GM20431 (cell line): ENCODE measurements at regions not wholly inside any gene's neighbourhood (a gene's known extent, or its start where the extent isn't known, plus 50 kb on each side); places are given as distances from the start of the nearest gene placed in this dataset.

Source experiments
- in situ Hi-C: fragments of 300-500 bp; cut with MseI, MboI; formaldehyde crosslinking; loops from one replicate; pipeline ENCODE4 v1.15.0; 2020; ENCODE audit warnings: low sequenced_read_pairs; ENCODE audit not compliant: unreplicated experiment

DNA sequence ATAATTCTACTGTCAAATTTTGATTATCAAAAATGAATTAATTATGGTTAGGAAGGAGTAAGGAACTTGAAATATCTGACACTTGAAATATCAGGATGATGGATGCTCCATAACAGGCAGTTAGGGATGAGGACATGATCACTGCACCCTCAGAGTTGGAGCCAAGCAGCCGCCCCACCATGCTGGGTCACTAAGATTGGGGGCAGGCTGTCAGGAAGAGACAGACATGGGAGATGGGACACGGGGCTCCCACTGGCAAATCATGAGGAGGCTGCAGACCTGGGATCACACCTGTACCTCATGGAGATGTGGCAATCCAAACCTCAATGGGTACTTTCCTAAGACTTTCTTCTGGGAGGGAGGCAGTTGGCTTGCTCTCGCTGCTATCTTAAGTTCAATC, 982.0 kb upstream of the ZEB2 start:
- in situ Hi-C loops = no loop called here

DNA sequence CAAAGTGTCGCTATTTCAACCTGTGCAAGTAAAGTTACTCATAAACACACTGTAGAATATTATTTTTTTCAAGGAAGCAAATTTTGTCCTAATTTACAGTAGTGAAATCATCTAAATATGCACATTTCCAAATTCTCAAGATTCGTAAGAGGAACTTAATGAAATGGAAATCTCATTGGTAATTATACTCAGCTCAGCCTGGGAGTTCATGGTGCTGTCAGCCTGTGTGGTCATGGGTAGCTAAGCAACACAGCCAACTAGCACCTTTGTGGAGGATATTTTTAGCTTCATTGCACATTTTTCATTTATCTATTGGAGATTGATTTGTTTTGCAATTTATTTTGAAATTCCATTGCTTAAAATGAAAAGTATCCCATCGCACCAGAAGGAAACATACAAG, 975.7 kb upstream of the ZEB2 start:
- in situ Hi-C loops = no loop called here

DNA sequence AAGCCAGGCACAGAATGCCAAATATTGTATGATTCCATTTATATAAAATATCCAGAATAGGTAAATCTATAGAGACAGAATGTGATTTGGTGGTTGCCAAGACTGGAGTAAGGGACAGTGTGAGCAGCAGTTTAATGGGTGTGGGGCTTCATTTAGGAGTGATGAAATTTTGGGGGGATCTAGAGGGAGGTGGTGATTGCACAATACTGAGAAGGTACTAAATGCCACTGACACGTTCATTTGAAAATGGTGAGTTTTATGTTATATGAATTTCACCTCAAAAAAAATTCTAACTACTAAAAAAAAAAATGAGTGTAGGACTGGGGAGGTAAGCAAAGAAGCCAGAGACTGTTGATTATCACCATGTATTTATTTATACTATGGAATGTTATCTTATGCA, 974.5 kb upstream of the ZEB2 start:
- in situ Hi-C loops = no loop called here

DNA sequence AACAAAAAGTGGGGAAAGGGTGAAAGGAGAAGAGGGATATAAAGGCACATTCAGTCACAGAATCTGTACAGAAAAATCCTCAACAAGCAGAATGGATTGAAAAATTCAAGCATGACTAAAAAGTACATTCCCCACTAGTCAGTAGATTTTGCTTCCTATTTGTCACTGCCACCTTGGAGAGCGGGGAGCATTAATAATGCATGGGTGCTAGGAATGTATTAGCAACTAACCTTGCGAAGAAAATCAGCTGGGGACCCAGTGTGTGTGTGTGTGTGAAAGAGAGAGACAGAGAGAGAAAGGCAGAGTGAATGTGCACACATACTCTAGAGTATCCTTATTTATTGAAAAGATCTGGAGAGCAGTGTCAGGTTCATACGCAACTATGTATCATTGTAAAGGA, 968.7 kb upstream of the ZEB2 start:
- in situ Hi-C loops = no loop called here

DNA sequence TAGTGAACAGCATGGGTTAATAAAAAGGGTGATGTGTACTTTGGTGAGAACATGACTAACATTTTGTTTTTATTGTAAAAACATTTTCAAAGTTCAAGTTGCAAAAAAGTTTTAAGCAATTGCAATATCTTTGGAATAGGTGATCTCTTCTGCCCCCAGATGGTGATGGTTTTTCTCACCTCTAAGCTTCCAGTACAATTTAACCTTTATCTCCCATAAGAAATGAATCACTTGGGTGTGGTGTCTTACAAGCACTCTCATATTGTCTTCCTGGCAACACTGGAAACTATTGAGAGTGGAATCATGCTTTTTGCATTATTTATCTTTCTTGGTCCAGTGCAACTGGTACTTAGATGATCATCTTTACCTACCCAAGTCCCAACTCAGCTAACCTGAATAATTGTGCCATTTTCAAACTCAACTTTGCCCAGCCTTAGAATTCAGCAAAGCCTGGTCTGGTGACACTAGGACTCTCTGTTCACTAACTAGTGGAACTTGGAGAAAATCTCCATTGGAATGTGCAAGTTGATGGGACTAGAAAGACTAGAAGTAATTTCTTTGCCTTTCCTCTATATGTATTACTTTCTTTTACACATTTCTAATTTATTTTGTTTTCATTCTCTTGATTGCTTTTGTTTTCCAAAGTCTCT, 964.7 kb upstream of the ZEB2 start:
- in situ Hi-C loops = no loop called here

DNA sequence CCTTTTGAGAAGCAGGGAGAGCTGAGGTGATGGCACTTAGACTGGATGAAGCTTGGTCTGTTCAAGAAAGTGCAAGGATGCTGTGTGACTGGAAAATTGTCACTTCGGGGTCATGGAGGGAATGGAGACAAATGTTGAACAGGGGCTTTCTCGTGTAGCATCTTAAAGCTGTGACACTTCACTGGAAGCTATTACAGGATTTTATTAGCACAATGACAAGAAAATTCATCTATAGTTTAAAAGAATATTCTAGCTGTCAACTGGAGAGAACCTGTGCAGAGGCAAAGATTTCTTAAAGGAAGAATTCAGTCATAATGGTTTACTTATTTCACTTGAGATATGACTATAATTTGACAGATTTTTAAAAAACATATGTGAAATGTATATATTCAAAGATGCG, 963.9 kb upstream of the ZEB2 start:
- in situ Hi-C loops = no loop called here

DNA sequence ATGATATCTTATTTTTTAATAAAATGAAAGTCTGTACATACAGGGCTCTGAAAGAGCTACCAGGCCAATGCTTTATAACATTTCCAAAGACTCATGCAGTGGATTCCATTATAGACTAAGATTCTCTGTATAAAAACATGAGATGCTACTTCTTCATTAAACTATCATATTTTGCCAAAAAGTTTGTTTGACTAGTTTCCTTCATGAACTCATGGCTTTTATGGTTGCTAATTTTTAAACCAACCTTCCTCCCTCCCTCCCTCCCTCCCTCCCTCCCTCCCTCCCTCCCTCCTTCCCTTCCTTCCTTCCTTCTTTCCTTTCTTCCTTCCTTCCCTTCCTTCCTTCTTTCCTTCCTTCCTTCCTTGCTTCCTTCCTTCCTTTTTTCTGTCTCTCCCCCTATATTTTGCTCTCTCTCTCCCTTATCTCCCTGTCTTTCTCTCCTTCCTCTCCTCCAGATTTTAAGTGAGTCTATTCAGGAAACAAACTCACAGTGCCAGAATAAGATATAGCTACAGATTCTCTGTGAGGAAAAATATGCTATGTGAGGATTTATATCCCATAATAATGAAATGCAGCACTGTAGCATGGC, 961.5 kb upstream of the ZEB2 start:
- in situ Hi-C loops = no loop called here

DNA sequence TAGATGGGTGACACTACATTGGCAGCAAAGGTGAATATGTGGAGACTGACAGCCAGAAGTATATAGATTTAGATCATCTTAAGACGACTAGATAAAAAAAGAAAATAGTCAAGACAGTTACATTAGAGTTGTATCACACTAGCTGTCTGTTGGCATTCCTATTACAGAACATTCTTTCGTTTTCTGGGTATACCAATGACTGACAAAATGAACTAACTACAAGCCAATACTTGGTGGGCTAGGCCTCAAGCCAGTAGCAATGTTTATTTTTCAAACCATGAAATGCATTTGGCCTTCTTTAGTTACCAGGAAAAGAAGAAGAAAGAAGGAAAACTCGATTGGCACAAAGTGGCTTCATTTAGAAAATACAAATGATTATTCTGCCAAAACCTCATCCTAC, 944.9 kb upstream of the ZEB2 start:
- in situ Hi-C loops = no loop called here

DNA sequence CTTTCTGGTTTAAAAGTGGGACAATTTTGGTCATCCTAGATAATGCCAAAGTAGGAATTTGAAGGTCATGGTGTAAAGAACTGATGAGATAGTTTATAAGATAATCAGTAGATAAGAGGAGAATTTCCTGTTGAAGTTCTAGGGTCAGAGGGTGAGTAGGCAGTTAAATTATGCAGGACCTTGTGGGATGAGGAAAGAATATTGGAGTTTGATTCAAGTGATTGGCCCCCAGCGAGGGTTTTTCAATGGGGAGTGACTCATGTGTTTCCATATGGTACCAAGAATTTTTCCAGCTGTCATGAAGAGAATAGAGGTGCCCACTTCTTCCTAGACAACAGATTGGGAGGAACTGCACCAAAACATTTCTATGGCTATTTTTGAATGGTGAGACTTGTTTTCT, 940.2 kb upstream of the ZEB2 start:
- in situ Hi-C loops = no loop called here

DNA sequence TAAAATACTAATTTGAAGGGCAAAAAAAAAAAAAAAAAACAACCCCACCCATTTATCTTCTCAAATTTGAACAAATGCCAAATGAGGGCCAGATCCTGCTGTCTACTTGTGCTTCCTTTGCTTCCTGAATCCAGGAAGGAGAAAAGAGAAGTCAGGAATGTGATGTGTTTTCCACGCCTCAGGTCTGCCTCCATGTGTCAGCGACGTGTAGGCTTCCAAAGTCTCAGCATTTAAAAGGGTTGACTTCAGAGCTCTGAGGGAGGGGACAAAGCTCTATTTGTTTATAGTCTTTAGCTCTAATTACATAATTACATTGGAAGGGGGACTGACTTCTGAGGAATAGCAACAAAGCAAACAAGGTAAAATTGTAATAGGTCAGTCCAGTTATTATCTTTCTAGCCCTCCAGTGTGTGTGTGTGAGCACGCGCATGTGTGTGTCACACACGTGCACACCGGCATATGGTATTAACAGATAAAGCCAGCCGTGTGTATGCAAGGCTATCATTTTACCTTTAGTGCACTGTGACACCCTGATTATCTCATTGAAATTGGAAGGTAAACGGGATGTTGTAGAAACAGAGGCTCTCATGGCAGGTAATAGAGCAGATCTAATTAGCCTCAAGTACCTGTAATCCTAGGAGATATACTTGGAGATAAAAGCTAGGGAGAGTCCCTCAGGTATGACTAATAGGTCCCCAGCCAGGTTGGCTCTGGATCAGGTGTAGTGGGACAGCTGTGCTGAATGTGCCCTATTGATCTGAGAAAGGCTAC, 911.4 kb upstream of the ZEB2 start:
- in situ Hi-C loops = no loop called here

DNA sequence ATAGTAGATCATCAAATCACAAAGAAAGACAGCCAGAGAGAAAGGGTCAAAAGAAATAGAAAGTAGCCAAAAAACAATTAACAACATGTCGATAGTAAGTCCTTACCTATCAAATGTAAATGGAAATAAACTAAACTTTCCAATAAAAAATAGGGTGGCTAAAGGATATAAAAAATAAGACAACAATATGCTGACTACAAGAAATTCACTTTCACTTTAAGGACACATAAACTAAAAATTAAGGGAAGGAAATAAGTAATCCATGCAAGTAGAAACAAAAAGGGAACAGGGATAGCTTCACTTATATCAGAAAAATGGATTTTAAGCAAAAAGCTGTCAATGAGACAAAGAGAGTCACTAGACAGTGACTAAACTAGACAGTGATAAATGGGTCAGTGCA, 903.9 kb upstream of the ZEB2 start:
- in situ Hi-C loops = no loop called here

DNA sequence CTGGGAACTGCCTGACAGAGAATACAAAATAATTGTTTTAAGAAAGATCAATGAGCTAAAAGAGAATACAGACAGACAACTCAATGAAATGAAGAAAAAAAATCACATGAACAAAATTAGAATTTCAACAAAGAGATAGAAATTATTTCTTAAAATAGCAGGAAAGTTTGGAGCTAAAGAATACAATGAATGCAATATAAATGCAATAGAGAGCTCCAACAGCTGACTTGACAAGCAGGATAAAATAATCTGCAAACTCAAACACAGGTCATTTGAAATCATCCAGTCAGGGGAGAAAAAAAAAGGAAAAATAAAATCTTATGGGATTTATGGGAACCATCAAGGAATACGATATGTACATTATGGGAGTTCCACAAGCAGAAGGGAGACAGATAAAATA, 902.7 kb upstream of the ZEB2 start:
- in situ Hi-C loops = no loop called here

DNA sequence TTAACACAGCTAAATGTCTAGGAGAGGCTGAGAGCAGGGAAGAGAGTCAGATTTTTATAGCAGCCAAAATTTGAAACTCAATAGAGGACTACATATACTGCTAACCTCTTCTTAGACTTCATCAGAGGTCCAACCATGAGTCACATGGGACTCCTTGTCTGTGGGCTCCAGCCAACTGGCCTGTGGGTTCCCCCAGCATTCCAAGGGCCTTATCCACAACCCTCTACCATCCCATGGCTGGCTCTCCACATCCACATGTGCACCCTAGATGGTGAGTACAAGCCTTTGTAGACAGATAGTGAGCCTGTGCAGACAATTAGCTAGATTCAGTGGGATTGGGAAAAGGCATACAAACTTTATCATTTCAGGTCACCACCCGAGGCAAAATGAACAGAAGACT, 901.9 kb upstream of the ZEB2 start:
- in situ Hi-C loops = no loop called here

DNA sequence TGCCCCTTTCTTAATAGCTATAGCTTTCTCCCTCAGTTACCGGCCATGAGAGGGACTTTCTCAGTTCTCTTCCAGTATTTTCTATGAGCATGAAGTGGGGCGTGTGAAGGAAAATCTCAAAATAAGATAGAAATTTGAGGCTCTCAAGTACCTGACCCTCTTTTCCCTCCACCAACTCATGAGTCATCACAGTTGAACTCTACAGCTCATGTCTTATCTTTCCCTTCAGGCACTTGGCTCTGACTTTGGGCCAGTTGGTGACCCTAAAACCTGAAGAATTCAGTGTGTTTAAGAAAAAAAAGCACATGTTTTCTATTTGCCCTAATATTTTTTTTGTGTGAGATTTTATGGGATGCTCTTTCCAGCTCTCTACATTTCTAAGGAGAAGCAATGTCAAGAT, 896.7 kb upstream of the ZEB2 start:
- in situ Hi-C loops = no loop called here

DNA sequence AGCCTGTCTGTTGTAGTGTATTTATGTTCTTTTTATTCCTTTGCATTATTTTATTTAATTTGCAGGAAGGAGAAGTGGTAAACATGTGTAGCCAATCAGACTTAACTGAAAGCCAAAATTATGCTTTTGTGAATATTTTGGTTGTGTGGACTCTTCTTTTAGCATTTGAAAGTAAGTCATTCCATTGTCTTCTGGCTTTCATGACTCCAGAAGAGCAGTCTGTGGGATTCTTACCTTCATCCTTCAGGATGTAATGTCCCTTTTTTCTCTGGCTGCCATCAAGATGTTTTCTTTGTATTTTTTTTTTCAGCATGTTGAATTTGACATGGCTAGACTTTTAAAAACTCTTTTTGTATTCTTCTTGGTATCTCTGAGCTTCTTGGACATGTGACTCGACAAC, 895.2 kb upstream of the ZEB2 start:
- in situ Hi-C loops = no loop called here

DNA sequence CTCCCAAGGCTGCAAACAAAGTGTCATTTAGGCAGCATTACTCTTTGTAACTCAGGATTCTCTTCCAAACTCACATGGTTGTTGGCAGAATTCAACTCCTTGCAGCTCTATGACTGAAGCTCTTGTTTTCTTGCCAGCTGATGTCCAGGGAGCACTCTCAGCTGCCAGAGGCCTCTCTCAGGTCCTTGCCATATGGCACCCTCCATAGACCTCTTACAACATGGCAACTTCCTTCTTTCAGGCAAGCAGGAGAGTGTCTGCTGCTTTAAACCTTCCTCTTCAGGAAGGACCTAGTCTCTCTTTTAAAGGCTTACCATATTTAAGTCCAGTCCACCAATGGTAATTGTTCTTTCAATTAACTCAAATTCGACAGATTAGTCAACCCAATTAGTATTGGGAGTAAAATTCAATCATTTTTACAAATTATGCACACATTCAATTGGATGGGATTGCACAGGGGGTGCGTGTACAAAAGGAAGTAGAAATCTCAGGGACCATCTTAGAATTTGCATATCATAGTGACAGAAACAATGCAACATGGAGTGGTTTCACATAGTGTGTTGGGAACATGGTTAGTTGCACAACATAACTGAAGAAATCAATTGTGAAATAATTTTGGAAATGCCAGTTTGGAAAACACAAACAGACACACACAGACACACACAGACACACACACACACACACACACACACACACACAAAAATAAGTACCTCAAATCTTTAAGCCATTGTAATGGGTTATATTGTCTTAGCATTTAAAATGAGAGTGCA, 893.5 kb upstream of the ZEB2 start:
- in situ Hi-C loops = no loop called here

DNA sequence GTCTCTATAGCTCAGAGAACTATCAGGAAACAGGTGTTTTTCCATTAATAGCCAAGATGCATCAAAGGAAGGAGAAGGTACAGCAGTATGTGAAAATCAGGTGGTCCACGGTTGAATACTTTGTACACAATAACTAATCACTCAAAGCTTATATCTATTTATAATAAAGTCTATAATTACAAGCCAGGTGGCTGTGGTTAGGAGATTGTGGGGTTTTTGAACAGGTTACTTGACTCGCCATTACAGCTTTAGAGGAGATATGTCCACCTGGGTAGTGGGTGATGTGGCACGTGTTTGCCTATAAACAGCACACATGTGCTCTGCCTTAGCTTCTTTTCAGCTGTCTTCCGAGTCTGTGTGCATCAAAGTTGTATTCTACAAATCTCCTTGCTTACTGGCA, 892.2 kb upstream of the ZEB2 start:
- in situ Hi-C loops = no loop called here

DNA sequence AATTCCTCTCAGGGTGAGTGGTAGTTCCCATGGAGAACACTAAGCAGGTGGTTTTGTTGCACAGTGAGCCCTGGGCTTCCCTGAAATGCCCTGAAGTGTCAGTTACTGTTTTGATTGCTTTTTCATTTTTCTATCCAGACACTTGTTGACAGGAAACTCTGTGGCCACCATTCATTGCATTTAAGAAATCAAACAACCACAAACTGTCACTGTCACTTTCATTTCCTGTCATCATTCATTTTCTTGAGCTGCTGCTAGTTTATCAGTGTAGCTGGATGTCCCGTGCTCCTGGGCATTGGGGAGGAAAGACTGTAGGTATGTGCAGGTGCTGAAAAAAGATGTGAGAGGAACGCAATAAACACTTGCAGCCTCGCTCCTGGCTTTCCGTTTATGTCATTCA, 891.6 kb upstream of the ZEB2 start:
- in situ Hi-C loops = no loop called here

DNA sequence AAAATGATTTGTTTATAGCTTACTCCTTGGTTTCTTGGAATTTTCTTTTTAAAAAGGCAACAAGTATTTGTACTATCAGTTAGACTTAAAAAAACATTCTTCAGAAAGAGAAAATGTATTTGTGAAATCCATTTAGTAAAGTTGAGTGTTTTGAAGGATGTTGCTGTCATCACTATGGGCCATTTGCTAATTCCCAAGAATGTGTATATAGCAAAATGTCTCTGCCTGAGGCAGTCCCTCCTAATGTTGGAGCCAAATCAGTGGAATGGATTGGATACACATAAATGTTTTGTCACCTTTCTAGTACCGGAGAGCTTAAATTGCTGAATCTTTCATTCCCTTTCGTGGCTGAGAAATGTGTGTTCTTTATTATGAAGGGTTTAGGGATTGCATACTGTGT, 890.2 kb upstream of the ZEB2 start:
- in situ Hi-C loops = no loop called here

DNA sequence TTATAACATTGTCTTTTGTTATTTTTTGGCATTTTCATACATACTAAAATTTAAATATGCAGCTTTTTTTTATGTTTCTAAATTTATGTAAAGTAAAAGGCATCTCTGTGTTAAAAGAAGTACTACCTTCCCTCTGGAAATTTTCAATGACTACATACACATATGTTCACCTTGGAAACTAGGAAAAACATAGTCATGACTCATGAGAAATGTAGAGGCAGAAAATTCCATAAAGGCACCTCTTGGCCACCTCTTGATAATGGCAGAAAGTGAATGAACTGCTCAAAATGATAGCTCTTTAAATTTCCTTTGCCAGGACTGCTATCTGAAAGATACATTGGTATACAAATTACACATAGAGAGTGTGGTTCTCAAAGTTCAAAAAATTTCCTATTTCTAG, 889.1 kb upstream of the ZEB2 start:
- in situ Hi-C loops = no loop called here

DNA sequence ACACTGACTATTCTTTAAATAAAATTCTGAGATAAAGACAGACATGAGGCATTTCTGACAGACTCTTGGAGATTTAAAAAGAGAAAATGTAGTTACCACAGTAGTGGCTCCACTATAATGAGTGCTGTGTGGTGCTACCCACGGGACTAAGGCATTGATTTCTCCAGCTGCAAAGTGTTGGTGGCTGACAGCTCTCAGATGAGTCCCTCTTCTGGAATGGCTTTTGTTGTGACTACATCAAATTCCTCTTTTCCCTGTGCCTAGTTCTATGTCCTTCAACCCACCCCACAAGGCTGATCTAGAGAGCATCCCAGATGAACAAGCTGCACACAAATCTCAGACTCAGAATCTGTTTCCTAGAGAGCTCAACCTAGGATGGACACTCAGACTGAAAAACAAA, 884.8 kb upstream of the ZEB2 start:
- in situ Hi-C loops = no loop called here
